Prostate gland (tissue), 2 donors: ENCODE measurements at regions not wholly inside any gene's neighbourhood (a gene's known extent, or its start where the extent isn't known, plus 50 kb on each side); places are given as distances from the start of the nearest gene placed in this dataset. TPM values are rescaled to one million over a fixed set of nuclear protein-coding genes. Genes with fewer than 3 reads are reported as not detected.

Source experiments
- DNase-seq: peaks from one replicate; pipeline ENCODE4 v3.0.0-alpha.2; 2019; ENCODE audit warnings: low spot score
- H3K27ac ChIP-seq, 2 donors: fragments of 200-600 bp; sonication (generic); 2 replicates each; pipeline ENCODE4 v1.5.1; 2017 to 2019
- H3K27me3 ChIP-seq: fragments of 200-600 bp; sonication (generic); replicated peaks from 2 replicates; pipeline ENCODE4 v1.5.1; 2019; ENCODE audit not compliant: insufficient read depth
- H3K36me3 ChIP-seq, 2 donors: fragments of 200-600 bp; sonication (generic); 1 replicate in 1 of 2; 2 replicates in 1 of 2; pipeline versions ENCODE4 v1.5.1 to v1.8.1; 2017 to 2019
- H3K4me1 ChIP-seq: fragments of 200-600 bp; sonication (generic); replicated peaks from 2 replicates; pipeline ENCODE4 v1.5.1; 2019
- H3K4me3 ChIP-seq, 2 donors: fragments of 200-600 bp; sonication (generic); 2 replicates each; pipeline ENCODE4 v1.5.1; 2017 to 2019
- H3K9me3 ChIP-seq: fragments of 200-600 bp; sonication (generic); 2 replicates; pipeline ENCODE4 v1.5.1; 2017
- CTCF ChIP-seq, 4 experiments: fragments of 200-600 bp in 2 of 4; fragments of 450-650 bp in 2 of 4; sonication (generic) in 2 of 4; IDR thresholded peaks; 1 replicate in 3 of 4; 2 replicates in 1 of 4; pipeline ENCODE4 v1.5.1; 2016 to 2019; ENCODE audit warnings: antibody characterized with exemption in 4 of 4, mild to moderate bottlenecking in 2 of 4, moderate library complexity in 2 of 4
- POLR2A ChIP-seq: fragments of 450-650 bp; IDR thresholded peaks from one replicate; pipeline ENCODE4 v1.6.1; 2016; ENCODE audit warnings: antibody characterized with exemption, mild to moderate bottlenecking
- POLR2AphosphoS5 ChIP-seq: sonication (generic); formaldehyde crosslinking; IDR thresholded peaks from one replicate; pipeline ENCODE4 v1.6.1; 2017; ENCODE audit warnings: antibody characterized with exemption
- WGBS: methylation state at CpG from one replicate; pipeline ENCODE4 v1.1.5; 2018; 5-methylcytosine and 5-hydroxymethylcytosine counted together
- intact Hi-C: fragments of 100-400 bp; cut with DNase I; formaldehyde crosslinking; loops from one replicate; pipeline ENCODE4 v1.14.2; 2022
- microRNA counts, 2 donors: library from miRNA; unstranded; fragments of <30 nt; microRNA quantifications; one replicate each; lab custom pipeline; 2016 to 2017
- microRNA-seq: library from miRNA; unstranded; fragments of <30 nt; microRNA quantifications from one replicate; pipeline ENCODE4, GENCODE V29; 2016
- small RNA-seq, 2 donors: library from RNA; depleted of rRNA; stranded (forward); fragments of <200 nt; gene quantifications; one replicate each; pipeline ENCODE3, GENCODE V24; 2016

- no peak for TF ChIP-seq POLR2AphosphoS5
- no peak for TF ChIP-seq CTCF (IDR thresholded peaks at IDR 0.05)
- TF ChIP-seq POLR2A: no peak
- 94% methylated on average over 2 of the region's 2 CpGs for WGBS
- no peaks in the 10 kb centered on the region for H3K36me3 ChIP-seq
- no peak for DNase-seq
- H3K27me3 ChIP-seq: no peaks in the 10 kb centered on the region
- no peaks in the 10 kb centered on the region for H3K4me1 ChIP-seq
- H3K27ac ChIP-seq: no peak overlapping the region
- intact Hi-C loops: no loop called here
- no peak overlapping the region for H3K4me3 ChIP-seq
- no peaks in the 10 kb centered on the region for H3K9me3 ChIP-seq
These were observed 55.3 kb upstream of the AK4 start for GRCh38 chr1:65092691-65093090.

GRCh38 chr1:65097076-65097475, 50.9 kb upstream of the AK4 start:
- no peak for DNase-seq
- no peak overlapping the region for H3K27ac ChIP-seq
- H3K9me3 ChIP-seq: no peaks in the 10 kb centered on the region
- no peaks in the 10 kb centered on the region for H3K27me3 ChIP-seq
- 95% methylated on average over 2 of the region's 2 CpGs for WGBS
- no peak overlapping the region for H3K4me3 ChIP-seq
- H3K4me1 ChIP-seq: no peaks in the 10 kb centered on the region
- no peak for TF ChIP-seq POLR2AphosphoS5
- TF ChIP-seq CTCF (IDR thresholded peaks at IDR 0.05): no peak
- no peak for TF ChIP-seq POLR2A
- H3K36me3 ChIP-seq: no peaks in the 10 kb centered on the region
- intact Hi-C loops: no loop called here

MicroRNAs encoded in the stretch of these regions (microRNA counts, 767-probe panel; counts per million panel counts)
- 0 to 431 counts per million in 2 donors for microRNA hsa-miR-101-3p (lab: Ali Mortazavi, UCI)

Small RNA genes in the stretch of these regions (microRNA-seq; reads per million reads assigned to microRNA genes)
- gene MIR101-1: 4.5 reads per million, percentile 41 among the genes with 10 or more reads in this experiment
- gene MIR3671: not detected

Small RNA genes in the stretch of these regions (small RNA-seq; reads per million reads assigned to genes)
- gene MIR101-1: 2.3 to 3.9 reads per million in 2 donors
- 0 reads per million in 2 donors for gene MIR3671
- 0 reads per million in 2 donors for gene MRPS21P1
- gene RNU6-1176P: 0 reads per million in 2 donors
